Endothelial cell of umbilical vein (primary cell): ENCODE measurements at regions not wholly inside any gene's neighbourhood (a gene's known extent, or its start where the extent isn't known, plus 50 kb on each side); places are given as distances from the start of the nearest gene placed in this dataset.

Experiments used
- BruUV-seq: library from RNA; stranded (reverse); fragments of 400-500 nt; replicated peaks from 2 replicates; lab custom pipeline; 2021; lab: Mats Ljungman, UMichigan
- CTCF ChIA-PET: fragments of 300-600, 350-600 bp; sonication (Branson Sonifier 250); formaldehyde crosslinking; loops from one replicate; lab custom pipeline; 2021; ENCODE audit warnings: antibody characterized with exemption, inconsistent platforms; lab: Charles Lee
- POLR2A ChIA-PET: fragments of 300-600, 350-600 bp; sonication (Branson Sonifier 250); formaldehyde crosslinking; loops from one replicate; lab custom pipeline; 2021; ENCODE audit warnings: antibody characterized with exemption, inconsistent platforms; lab: Charles Lee
- DNase-seq: peaks from one replicate; pipeline ENCODE4 v3.0.0-alpha.2; 2011; ENCODE audit warnings: low read depth, low spot score
- FAIRE-seq: peaks from 2 replicates; lab custom pipeline; 2011; peaks lifted over from hg19 to GRCh38; lab: Jason Lieb, UNC
- H2AFZ ChIP-seq: 2 replicates; pipeline ENCODE4 v1.6.0; 2012; ENCODE audit warnings: low read depth, low read length, control low read depth, inconsistent platforms
- H3K27ac ChIP-seq: 2 replicates; pipeline ENCODE4 v1.5.1; 2011; ENCODE audit warnings: low read depth, mild to moderate bottlenecking, control low read depth, low read length, moderate library complexity; ENCODE audit not compliant: insufficient read depth
- H3K27me3 ChIP-seq, 2 experiments: 2 replicates each; pipeline versions ENCODE4 v1.6.0 to v1.6.1; 2011; ENCODE audit warnings: low read length in 2 of 2, mixed read lengths in 1 of 2; ENCODE audit not compliant: control insufficient read depth in 2 of 2, insufficient read depth in 2 of 2
- H3K36me3 ChIP-seq, 2 experiments: 2 replicates in 1 of 2; 3 replicates in 1 of 2; pipeline ENCODE4 v1.5.1; 2011; ENCODE audit warnings: low read length in 2 of 2, mild to moderate bottlenecking in 1 of 2, moderate library complexity in 1 of 2; ENCODE audit not compliant: control insufficient read depth in 2 of 2, insufficient read depth in 2 of 2; ENCODE audit errors: extremely low read depth in 1 of 2
- H3K4me1 ChIP-seq: 3 replicates; pipeline ENCODE4 v1.5.1; 2011; ENCODE audit warnings: mild to moderate bottlenecking, low read length; ENCODE audit not compliant: control insufficient read depth, insufficient read depth; ENCODE audit errors: extremely low read depth
- H3K4me2 ChIP-seq: 2 replicates; pipeline ENCODE4 v1.6.1; 2011; ENCODE audit warnings: low read length, control low read depth, mixed read lengths; ENCODE audit not compliant: insufficient read depth
- H3K4me3 ChIP-seq, 3 experiments: fragments of 200-600 bp in 1 of 3; sonication (generic), shearing (Covaris generic) in 1 of 3; replicated peaks in 1 of 3; 2 replicates each; pipeline ENCODE4 v1.5.1; 2011 to 2016; ENCODE audit warnings: control low read depth in 3 of 3, low read length in 3 of 3, mild to moderate bottlenecking in 2 of 3, inconsistent platforms in 1 of 3, low read depth in 1 of 3, moderate library complexity in 1 of 3; ENCODE audit not compliant: insufficient read depth in 1 of 3
- H3K79me2 ChIP-seq: 2 replicates; pipeline ENCODE4 v1.6.0; 2012; ENCODE audit warnings: low read length, inconsistent platforms; ENCODE audit not compliant: control insufficient read depth, insufficient read depth
- H3K9ac ChIP-seq: replicated peaks from 2 replicates; pipeline ENCODE3; 2011; ENCODE audit warnings: low read length, control low read depth; ENCODE audit not compliant: insufficient read depth; ENCODE audit errors: extremely low read depth
- H3K9me1 ChIP-seq: replicated peaks from 3 replicates; pipeline ENCODE4 v1.6.0; 2011; ENCODE audit warnings: mild to moderate bottlenecking, low read length; ENCODE audit not compliant: control insufficient read depth, insufficient read depth; ENCODE audit errors: extremely low read depth
- H3K9me3 ChIP-seq: replicated peaks from 2 replicates; pipeline ENCODE4 v1.5.1; 2012; ENCODE audit warnings: low read length, inconsistent platforms; ENCODE audit not compliant: control insufficient read depth, insufficient read depth
- H4K20me1 ChIP-seq: replicated peaks from 2 replicates; pipeline ENCODE3; 2011; ENCODE audit warnings: mild to moderate bottlenecking, low read length; ENCODE audit not compliant: control insufficient read depth, insufficient read depth; ENCODE audit errors: extremely low read depth
- CTCF ChIP-seq, 2 donors: IDR thresholded peaks; 1 replicate in 1 of 2; 2 replicates in 1 of 2; pipeline ENCODE4 v1.5.1; 2011; ENCODE audit warnings: low read length in 2 of 2, mild to moderate bottlenecking in 2 of 2, moderate library complexity in 2 of 2, control low read depth in 1 of 2, inconsistent platforms in 1 of 2, low read depth in 1 of 2; ENCODE audit not compliant: insufficient read depth in 1 of 2; ENCODE audit errors: extremely low read depth in 1 of 2
- EZH2 ChIP-seq: IDR thresholded peaks from 2 replicates; pipeline ENCODE4 v1.6.1; 2012; ENCODE audit warnings: borderline replicate concordance, low read depth, mild to moderate bottlenecking, moderate library complexity, low read length, inconsistent platforms; ENCODE audit not compliant: severe bottlenecking
- FOS ChIP-seq: IDR thresholded peaks from 2 replicates; pipeline ENCODE4 v1.6.1; 2011; ENCODE audit warnings: mild to moderate bottlenecking, low read length, moderate library complexity, borderline replicate concordance; ENCODE audit not compliant: insufficient read depth
- GATA2 ChIP-seq: IDR thresholded peaks from 2 replicates; pipeline ENCODE4 v1.7.0; 2011; ENCODE audit warnings: low read depth, mild to moderate bottlenecking, moderate library complexity, mixed read lengths, low read length; ENCODE audit not compliant: insufficient read length, insufficient read depth
- JUN ChIP-seq: IDR thresholded peaks from 2 replicates; pipeline ENCODE4 v1.6.1; 2011; ENCODE audit warnings: borderline replicate concordance, low read depth; ENCODE audit not compliant: insufficient read length, insufficient read depth
- MAX ChIP-seq: IDR thresholded peaks from 2 replicates; pipeline ENCODE4 v1.6.1; 2011; ENCODE audit not compliant: insufficient read depth, insufficient read length
- MYC ChIP-seq: IDR thresholded peaks from one replicate; pipeline ENCODE4 v1.6.1; 2011; ENCODE audit warnings: mild to moderate bottlenecking, low read depth, low read length
- POLR2A ChIP-seq: IDR thresholded peaks from 2 replicates; pipeline ENCODE4 v1.6.1; 2012; ENCODE audit warnings: low read depth, mild to moderate bottlenecking, control low read depth, low read length
- POLR2AphosphoS5 ChIP-seq: IDR thresholded peaks from 2 replicates; pipeline ENCODE4 v1.6.1; 2012; ENCODE audit warnings: low read depth, mild to moderate bottlenecking, control low read depth, low read length, moderate library complexity; ENCODE audit not compliant: insufficient read depth
- dilution Hi-C: fragments of 300-500 bp; cut with MboI; formaldehyde crosslinking; loops from one replicate; pipeline ENCODE4 v1.15.0; 2019; ENCODE audit warnings: low sequenced_read_pairs; ENCODE audit not compliant: extremely low pct_ligation_motif_present
- intact Hi-C: fragments of 100-400 bp; cut with micrococcal nuclease; formaldehyde crosslinking; loops from one replicate; pipeline ENCODE4 v1.10.0; 2022

- Histone ChIP-seq H3K27ac (no peak overlapping the region), H3K4me3 (no peak overlapping the region), H3K36me3 (no peaks in the 10 kb centered on the region), H3K9me3 (peaks cover 10% of the 10 kb centered on the region), H4K20me1 (no peaks in the 10 kb centered on the region), H3K27me3 (no peaks in the 10 kb centered on the region), H3K4me2 (no peak overlapping the region), H3K4me1 (no peaks in the 10 kb centered on the region), H2AFZ (no peak overlapping the region), H3K79me2 (no peaks in the 10 kb centered on the region), H3K9me1 (no peaks in the 10 kb centered on the region), H3K9ac (no peak overlapping the region)
- ChIA-PET POLR2A (no interaction called here), CTCF (no interaction called here)
- no TSS peak for BruUV-seq
- FAIRE-seq, result no peak
- DNase-seq, result no peak
- dilution Hi-C loops, result no loop called here
- intact Hi-C loops, result no loop called here
- TF ChIP-seq CTCF (IDR thresholded peaks at IDR 0.05; ENCODE audit: extremely low read depth in 1 of 2, insufficient read depth in 1 of 2, low read depth in 1 of 2, low read length in 2 of 2) (no peak), MAX (no peak), GATA2 (no peak), POLR2A (no peak), FOS (no peak), MYC (no peak), EZH2 (no peak), JUN (no peak), POLR2AphosphoS5 (no peak)
These were observed 830.8 kb downstream of the TBC1D22A start for GRCh38 chr22:47593291-47593690.
